COLO668 (cell line): ENCODE measurements at regions not wholly inside any gene's neighbourhood (a gene's known extent, or its start where the extent isn't known, plus 50 kb on each side); places are given as distances from the start of the nearest gene placed in this dataset.

ENCODE experiments used
- DNase-seq: peaks from one replicate; lab custom pipeline; 2025; ENCODE audit not compliant: unreplicated experiment; lab: John Stamatoyannopoulos, UW

GRCh38 chr7:41375582-41375981, 327.3 kb downstream of the INHBA start:
- no peak for DNase-seq

GRCh38 chr7:41374150-41374848, 328.6 kb downstream of the INHBA start:
- no peak for DNase-seq

GRCh38 chr7:41367967-41368882, 334.7 kb downstream of the INHBA start:
- no peak for DNase-seq

GRCh38 chr7:41351091-41351490, 351.8 kb downstream of the INHBA start:
- DNase-seq = no peak

GRCh38 chr7:41346878-41347277, 356.0 kb downstream of the INHBA start:
- no peak for DNase-seq

GRCh38 chr7:41339913-41340676, 362.8 kb downstream of the INHBA start:
- no peak for DNase-seq

- DNase-seq = no peak
These were observed 365.9 kb downstream of the INHBA start for GRCh38 chr7:41336981-41337380.

GRCh38 chr7:41336455-41336952, 366.4 kb downstream of the INHBA start:
- no peak for DNase-seq

GRCh38 chr7:41334071-41334862, 368.6 kb downstream of the INHBA start:
- DNase-seq = no peak

GRCh38 chr7:41333511-41333910, 369.4 kb downstream of the INHBA start:
- no peak for DNase-seq

GRCh38 chr7:41331194-41331593, 371.7 kb downstream of the INHBA start:
- DNase-seq = no peak

GRCh38 chr7:41328544-41328943, 374.3 kb downstream of the INHBA start:
- no peak for DNase-seq

GRCh38 chr7:41328131-41328530, 374.8 kb downstream of the INHBA start:
- no peak for DNase-seq

- DNase-seq = no peak
These were observed 376.3 kb downstream of the INHBA start for GRCh38 chr7:41326616-41327015.

GRCh38 chr7:41323806-41324205, 379.1 kb downstream of the INHBA start:
- DNase-seq = no peak

GRCh38 chr7:41319581-41319980, 383.3 kb downstream of the INHBA start:
- no peak for DNase-seq

GRCh38 chr7:41316410-41316809, 386.5 kb downstream of the INHBA start:
- no peak for DNase-seq

GRCh38 chr7:41315764-41316163, 387.1 kb downstream of the INHBA start:
- no peak for DNase-seq

- DNase-seq = no peak
These were observed 389.7 kb downstream of the INHBA start for GRCh38 chr7:41313171-41313570.

GRCh38 chr7:41312235-41312634, 390.7 kb downstream of the INHBA start:
- DNase-seq = no peak

- DNase-seq = no peak
These were observed 391.6 kb downstream of the INHBA start for GRCh38 chr7:41311301-41311700.
